GM21447 (cell line): ENCODE measurements at regions not wholly inside any gene's neighbourhood (a gene's known extent, or its start where the extent isn't known, plus 50 kb on each side); places are given as distances from the start of the nearest gene placed in this dataset.

Experiments
- ATAC-seq: cut with Tn5 transposase; IDR thresholded peaks from one replicate; pipeline ENCODE4 v1.9.1; 2021; ENCODE audit not compliant: unreplicated experiment

DNA sequence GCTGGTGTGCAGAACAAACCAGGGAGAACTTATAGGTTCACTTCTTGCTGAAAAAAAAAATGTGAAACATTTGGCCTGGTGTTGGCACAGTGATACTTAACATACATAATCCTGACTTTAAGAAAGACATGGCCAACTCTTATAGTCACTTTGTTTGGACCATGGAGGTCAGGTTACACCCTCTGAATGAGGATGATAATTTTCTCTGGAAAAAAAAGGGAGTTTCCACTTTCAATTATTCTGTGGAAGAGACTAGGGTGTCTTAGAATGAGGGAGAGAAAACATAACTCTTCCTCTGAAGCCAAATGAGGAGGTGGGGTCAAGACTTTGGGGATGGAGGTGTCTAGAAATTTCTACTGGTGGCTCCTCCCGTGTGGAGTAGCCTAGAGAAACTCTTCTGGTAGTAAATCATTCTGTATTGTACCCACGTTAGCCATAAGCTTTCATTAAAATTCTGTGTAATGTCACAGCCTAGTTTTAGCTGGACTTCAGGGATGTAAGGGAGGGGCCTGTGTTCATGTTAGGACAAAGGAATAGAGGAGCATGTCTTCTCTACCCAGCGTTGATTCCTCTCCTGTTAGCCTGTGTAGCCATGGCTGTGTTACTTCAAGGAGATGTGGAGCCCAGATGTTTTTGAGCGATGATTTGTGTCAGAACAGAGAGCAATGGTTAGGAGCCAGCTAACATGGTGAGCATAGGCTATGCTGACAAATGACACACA is 328.3 kb downstream of the GPAT3 start:
- ATAC-seq = no peak

DNA sequence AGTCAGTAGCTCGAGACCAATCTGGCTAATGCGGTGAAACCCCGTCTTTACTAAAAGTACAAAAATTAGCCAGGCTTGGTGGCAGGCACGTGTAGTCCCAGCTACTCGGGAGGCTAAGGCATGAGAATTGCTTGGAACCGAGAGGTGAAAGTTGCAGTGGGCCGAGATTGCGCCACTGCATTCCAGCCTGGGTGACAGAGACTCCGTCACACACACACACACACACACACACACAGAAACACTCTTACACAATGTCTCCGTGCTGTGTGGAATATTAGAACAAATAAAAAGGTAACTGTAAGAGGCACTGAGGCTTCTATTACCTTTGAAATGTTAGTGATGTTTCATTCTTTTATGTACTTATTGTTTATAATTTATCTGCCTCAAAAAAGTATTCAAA is 326.6 kb downstream of the GPAT3 start:
- ATAC-seq = no peak

DNA sequence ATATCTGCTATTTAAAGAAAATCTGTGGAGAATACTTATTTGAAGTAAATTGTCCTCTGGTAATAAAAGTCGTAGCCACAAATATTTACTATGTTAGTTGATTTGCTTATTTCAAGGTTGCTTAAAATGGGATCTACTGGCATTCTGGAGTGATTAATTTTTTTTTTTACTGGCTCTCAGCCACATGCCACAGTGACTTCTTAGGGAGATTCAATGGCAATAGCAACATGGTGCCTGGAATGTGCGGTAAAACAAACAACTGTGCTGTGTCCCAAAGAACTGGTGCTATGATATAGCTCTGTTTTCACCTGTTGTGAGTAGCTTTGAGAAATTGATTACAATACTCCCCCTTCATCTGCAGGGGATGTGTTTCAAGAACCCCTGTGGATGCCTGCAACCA is 324.3 kb downstream of the GPAT3 start:
- no peak for ATAC-seq

DNA sequence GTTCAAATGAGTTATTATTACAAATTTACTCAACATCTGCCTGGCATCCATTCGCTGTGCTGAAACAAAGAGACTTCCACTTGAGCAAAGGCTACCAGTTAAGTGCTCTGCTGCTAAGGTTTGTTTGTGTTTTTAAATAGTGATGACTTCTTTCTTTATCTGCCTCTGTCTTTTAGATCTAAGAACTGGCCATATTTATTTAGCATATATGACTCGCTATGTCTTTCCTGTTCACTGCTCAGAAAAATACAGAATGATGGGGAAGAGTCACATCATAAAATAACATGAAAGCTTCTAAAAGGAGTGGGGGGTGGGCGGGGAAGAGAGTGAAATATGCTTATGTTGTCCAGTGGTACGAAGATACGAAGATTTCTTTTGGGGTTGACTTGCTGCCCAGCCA is 322.2 kb downstream of the GPAT3 start:
- ATAC-seq = no peak

DNA sequence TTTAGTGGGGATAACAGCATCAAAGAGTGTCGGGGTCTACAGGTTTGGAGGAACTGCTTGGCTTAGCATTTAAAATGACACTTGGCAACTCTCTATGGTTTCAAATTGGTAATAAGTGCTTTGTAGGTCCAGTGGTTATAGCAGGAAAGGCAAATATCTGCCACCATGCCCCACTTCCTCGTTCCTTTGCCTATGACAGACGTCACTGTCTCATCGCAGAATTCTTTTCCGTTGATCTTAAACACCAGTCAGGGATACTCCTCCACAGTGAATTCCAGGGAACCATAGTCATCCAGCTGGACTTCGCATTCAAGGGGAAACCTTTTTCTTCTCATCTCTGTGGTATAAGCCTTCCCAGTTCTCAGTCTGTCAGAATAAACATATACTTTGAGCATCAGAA is 319.1 kb downstream of the GPAT3 start:
- ATAC-seq = no peak

DNA sequence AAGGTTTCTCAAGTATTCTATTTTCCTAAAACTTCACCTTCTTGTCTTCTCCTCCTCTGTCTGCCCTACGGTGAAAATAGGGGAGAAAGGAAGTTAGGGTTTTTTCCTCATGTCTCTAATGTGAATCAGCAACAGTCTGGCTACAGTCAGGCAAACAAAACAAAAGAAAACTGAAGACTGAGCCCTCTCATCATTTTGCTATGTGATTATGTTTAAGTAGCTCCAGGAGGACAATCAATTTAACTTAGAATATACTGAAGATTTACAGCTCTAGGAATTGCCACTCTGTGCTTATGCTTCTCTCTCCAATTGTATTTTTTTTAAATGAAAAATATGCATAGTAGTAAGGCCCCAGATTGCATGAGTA is 316.2 kb downstream of the GPAT3 start:
- ATAC-seq = no peak

DNA sequence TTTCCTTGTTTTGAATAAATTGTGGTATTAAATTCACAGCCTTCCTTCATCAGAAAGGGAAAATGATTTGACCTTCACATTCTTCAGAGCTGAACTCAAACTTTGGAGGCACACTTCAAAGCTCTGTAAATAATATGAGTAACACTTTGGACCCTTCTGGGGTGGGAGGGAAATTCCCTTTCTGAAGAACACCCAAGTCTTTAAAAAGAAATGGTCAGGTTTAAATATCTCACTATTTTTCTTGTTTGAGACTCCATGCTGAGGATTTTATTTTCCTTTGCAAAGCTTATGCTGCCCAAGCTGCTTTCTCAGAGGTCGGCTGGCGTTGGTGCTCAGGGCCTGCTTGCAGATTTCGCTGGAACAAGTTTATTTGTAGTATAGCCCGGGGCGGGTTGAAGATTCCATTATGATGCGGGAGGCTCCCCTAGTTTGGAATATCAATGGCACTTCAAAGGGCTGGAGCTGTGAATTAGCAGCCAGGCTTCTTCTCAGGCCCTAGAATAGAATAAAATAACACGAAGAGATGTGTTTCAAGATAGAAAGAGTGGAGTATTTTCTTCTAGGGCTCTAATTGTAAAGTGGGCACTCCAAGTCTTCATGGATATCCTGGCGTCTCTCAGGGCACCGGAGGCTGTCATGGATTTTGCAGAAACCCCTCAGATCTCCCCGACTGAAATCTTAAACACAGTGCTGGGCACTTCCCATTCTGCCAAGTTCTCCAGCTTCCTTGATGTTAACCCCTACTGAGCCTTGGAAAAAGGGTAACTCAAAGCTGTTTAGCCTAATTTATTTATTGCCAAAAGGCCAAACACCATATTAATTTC is 315.6 kb downstream of the GPAT3 start:
- no peak for ATAC-seq

DNA sequence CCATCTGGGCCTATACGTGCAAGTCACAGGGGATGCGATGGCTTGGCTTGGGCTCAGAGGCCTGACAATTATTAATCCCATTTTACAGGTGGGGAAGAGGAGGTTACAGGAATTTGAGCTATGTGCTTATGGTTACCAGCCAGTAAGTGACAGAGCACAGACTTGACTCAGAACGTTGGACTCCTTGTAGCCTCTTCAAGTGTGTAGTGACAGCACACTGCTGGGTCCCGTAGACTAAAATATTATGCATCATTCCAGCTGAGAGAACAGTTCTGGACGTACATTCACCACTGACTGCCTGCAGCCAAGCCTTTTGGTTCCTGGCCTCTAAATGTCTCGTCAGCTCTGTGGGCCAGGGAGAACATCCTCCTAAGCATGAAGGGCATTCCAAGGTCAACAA is 314.5 kb downstream of the GPAT3 start:
- no peak for ATAC-seq

DNA sequence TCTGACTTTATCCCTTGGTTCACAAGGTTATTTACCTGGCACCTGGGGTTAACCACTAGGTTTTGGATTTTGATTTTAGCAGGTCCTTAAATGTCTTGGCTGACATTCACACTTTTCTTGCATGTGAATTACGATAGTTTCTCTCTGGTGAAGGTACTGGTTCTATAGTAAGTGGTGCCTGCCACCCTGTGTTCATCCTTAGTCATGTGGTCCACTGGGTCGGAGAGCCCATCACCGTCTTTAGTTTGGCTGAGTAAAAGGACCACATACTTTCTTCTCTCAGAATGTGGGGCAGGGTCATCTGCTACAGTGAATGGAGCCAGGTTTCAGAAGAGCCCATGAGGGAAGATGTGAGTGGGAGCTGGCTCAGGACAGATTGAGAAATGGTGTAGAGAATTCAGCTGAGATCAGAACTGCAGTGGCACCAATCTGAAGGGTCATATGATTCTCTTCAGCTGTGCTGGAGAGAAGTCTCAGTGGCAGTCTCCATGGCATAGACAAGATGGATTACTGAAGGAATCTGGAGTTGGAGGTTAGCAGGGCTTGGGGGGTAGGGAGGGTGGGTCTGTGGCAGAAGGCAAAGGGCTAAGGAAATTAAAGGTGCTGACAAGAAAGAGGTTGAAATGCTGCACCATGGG is 310.4 kb downstream of the GPAT3 start:
- no peak for ATAC-seq

DNA sequence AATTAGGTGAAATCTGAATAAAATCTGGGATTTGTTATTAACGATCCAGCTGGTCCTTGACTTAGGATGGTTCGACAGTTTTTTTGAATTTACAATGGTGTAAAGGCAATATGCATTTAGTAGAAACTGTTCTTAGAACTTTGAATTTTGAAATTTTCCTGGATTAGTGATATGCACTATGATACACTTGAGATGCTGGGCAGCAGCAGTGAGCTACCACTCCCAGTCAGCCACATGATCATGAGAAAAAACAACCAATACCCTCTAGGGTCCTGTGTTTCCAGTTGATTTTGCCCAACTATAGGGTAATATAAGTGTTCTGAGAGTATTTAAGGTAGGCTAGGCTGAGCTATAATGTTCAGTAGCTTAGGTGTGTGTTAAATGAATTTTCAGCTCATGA is 303.7 kb downstream of the GPAT3 start:
- ATAC-seq = no peak

DNA sequence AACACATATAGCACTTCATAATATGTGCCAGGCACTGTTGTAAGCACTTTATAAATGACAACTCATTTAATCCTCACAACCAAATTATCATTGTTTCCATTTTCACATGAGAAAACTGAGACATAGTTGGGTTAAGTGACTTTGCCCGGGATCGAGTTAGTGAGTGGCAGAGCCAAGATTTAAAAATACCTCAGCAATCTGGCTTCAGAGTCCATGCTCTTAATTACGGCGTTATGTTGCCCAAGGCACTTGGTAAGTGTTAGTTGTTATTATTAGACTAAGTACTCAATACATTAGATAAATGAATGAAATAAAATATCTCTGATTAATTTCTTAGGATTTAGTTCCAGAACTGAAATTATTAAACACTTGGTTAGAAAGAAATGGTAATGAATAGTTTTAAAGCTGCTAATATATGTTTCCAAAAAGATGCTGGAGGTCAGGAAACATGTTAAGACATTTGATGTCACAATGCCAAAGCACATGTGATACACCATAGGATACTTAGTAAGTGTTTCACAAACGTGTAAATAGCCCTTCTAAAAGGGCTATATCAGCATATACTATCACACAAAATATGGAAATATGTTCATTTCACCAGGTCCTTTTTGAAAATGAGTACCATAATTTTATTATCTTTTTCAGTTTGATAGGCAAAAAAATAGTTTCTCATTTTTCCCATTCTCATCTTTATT is 301.9 kb downstream of the GPAT3 start:
- ATAC-seq = no peak

DNA sequence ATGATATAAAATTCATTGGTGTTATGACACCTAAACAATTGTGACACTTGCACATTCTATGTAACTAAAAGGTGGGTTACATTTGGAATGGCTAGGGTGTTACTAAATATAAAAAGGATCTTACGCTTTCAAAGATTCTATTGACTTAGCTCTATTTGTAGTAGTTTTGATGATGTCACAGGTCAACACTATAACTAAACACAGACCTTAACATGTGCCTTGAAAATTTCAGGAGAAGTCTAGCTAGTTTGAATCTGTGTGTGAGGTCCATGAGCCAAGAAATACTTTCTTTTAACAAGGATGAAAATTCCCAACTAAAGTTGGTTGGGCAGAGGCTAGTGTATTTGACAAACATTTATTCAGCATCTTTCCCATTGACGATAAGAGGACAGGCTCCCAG is 298.0 kb downstream of the GPAT3 start:
- no peak for ATAC-seq

DNA sequence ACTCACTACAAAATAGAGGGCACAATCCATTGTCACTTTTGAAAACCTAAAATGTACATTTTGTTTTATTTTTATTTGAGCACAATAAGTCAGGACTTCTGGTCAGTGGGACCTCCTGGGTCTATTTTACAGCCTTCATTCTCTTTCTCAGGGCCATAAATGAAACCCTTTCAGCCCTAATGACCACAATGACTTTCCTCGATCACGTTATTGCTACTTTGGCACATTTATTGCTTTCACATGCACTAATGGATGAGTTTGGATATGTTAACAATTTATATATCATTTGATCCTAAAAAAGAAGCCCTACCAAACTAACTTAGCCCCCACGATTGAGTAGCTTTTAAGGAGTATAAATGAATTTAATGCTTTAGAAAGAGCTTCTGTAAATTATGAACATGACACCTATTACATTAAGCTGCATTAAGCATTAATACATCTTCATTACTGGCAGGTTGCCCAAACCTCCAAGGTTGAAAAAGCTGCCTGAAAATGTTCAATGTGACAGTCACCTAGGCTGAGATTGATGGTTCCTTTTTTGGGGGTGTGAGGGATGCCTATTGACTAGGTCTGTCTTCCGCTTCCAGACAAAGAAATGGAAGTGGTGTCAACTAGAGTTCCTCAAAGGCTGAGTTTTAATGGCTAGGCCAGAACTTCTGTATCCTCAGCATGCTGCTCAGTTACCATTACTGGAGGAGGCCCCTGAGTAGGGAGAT is 296.4 kb downstream of the GPAT3 start:
- no peak for ATAC-seq

DNA sequence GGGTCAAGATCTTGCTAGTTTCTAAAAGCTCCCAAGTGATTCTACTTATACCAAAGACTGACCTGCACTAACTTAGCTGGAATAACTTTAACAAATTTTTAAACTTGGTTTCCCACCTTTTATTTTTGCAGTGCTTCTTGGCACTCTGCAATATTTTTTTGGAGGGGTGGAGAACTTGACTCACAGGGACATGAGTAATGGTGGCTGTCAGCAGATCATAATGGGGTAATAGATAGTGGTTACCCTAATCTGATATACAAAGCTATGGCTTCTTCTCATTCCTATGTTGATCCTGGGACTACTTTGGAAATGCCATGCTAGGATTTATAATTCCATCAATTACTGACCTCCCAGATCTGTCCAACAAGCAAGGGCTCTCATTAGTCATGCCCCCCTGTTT is 295.7 kb downstream of the GPAT3 start:
- ATAC-seq = no peak

DNA sequence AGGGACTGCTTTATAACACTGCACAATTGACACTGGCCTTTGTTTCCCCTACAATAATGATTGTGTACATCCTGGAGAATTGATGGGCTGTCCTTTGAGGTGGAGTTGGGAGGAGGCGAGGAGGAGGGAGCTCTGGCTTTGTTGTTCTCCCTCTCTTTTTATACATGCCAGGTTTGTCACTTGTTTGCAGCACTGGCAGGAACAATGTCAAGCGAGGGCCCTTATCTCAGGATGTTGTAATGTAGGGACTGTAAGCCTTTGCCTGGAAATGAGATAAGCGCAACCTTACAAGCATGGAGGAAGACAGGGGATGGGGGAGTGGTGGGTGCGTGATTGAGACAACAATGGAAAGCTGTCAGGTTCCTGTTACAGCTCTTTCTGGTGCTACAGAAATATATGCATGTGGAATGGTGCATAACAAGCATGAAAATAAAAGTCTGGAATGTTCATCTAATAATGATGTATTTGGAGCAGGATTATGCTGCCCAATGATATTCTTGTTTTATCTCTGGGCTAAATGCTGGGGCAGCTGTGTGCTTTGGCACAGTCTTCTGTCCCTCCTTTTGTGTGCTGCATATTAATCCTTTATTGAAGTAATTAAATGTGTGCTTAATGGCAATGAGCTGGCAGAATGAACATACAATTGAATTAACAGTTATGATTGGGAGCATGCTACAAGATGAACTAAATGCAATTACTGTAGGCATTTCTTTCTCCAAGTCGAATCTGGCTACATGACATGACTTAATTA is 294.4 kb downstream of the GPAT3 start:
- ATAC-seq = no peak

DNA sequence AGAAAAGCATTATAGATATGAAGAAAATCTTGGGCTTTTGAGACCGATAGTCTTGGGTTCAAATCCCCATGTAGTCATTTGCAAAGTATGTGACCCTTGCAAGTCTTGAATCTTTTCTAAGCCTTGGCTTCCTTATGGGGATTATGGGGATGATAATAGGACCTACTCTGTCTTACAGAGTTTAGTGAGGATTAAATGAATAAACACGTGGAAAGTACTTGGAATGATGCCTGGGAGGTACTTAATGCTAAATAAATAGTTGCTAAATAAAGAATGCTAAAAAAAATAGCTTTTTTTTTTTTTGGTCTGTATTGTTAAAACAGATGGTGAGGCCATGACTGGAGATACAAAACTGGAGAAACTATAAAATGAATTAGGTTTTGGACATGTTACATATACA is 292.7 kb downstream of the GPAT3 start:
- no peak for ATAC-seq

DNA sequence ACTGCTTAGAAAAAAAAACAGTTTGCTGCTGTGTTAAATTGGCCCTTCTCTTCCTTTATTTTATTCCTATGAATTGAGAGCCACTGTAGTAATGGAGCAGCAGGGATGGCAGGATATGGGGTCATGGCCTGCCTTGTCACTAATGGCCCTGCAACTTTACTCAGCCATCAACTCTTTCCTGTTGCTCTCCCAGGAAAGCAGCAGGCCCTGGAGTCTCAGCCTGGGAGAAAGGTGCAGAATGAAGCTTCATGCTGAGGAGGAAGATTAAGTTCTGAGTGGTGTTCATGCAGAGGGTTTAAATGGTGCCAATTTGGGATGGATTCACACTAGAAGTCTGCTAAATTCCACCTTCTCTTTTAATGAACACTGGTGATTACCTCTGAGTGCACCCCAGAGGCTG is 285.6 kb downstream of the GPAT3 start:
- ATAC-seq = no peak

DNA sequence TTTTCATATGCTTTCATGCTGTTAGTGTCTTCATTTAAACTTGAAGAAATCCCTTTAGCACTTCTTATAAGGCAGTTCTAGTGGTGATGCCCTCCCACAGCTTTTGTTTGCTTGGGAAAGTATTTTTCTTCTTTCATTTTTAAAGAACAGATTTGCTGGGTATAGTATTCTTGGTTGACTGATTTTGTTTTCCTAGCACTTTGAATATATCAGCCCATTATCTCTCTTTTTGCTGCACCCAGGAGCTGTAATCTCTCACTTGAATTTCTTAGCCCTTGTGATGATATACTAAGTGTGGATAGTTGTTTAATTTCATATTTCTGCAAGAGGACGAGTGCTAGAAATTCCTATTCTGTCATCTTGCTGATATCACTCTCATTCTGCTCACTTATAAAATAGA is 283.7 kb downstream of the GPAT3 start:
- no peak for ATAC-seq

DNA sequence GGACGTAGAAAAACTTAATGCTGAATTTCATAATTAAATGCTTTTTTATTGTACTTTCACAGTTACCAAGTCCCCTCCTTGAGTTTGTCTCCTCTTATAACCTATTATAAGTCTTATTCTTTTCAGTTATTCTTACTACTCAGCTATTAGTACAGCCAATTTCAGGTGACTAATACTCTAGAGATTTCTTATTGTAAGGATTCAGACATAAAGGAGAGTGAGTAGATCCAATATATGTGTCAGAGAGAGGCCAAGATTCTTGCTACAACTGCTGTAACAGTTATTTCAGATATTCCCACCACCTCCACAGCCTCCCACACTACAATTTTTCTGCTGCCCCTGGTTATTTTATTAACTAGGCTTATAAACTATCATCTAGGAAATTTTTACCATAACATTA is 274.5 kb downstream of the GPAT3 start:
- ATAC-seq = no peak

DNA sequence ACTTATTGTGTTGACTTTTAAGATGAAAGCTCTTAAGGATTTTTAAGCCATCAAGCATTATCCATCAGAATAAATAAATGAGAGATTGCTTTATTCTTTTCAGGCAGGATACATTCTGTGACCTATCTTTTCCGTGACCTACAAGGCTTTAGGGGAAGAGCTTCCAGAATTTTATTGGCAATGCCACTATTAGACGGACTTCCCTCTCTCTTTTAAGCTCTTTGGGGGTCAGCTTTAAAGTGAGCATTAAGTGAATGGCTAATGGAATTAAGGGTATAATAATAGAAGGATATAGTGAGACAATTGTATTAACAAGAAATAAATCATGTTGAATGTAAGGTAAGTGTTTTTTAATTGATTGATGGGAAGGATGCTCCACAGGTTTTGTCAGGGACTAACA is 273.7 kb downstream of the GPAT3 start:
- ATAC-seq = no peak
